GM18951 (cell line): ENCODE measurements at regions not wholly inside any gene's neighbourhood (a gene's known extent, or its start where the extent isn't known, plus 50 kb on each side); places are given as distances from the start of the nearest gene placed in this dataset.
"Not testable (repeated sequence)": the region's sequence is repeated elsewhere in the genome, so short reads cannot be mapped to it uniquely, and the experiment has no call there.

Experiments used
- POLR2A ChIP-seq: IDR thresholded peaks from 4 replicates; pipeline ENCODE4 v1.6.1; 2011; ENCODE audit warnings: mild to moderate bottlenecking; ENCODE audit not compliant: insufficient read length, insufficient read depth; ENCODE audit errors: extremely low read depth
- in situ Hi-C: fragments of 300-500 bp; cut with MboI; formaldehyde crosslinking; loops from one replicate; pipeline ENCODE4 v1.12.0; 2022; ENCODE audit warnings: low sequenced_read_pairs, mixed read lengths, inconsistent platforms; ENCODE audit not compliant: unreplicated experiment

- in situ Hi-C loops, result no loop called here
- no peak for TF ChIP-seq POLR2A
These were observed 113.5 kb upstream of the TOPAZ1 start for GRCh38 chr3:44128057-44128775.

GRCh38 chr3:44130249-44130648, 111.4 kb upstream of the TOPAZ1 start:
- in situ Hi-C loops, result no loop called here
- TF ChIP-seq POLR2A, result no peak

GRCh38 chr3:44132061-44132460, 109.6 kb upstream of the TOPAZ1 start:
- in situ Hi-C loops, result no loop called here
- TF ChIP-seq POLR2A, result no peak

GRCh38 chr3:44132593-44132992, 109.1 kb upstream of the TOPAZ1 start:
- TF ChIP-seq POLR2A, result no peak
- in situ Hi-C loops, result no loop called here

- in situ Hi-C loops, result no loop called here
- no peak for TF ChIP-seq POLR2A
These were observed 105.3 kb upstream of the TOPAZ1 start for GRCh38 chr3:44136421-44136820.

GRCh38 chr3:44146073-44146472, 95.6 kb upstream of the TOPAZ1 start:
- TF ChIP-seq POLR2A, result no peak
- in situ Hi-C loops, result no loop called here

- in situ Hi-C loops, result no loop called here
These were observed 81.9 kb upstream of the TOPAZ1 start for GRCh38 chr3:44159696-44160300.

GRCh38 chr3:44160818-44161217, 80.9 kb upstream of the TOPAZ1 start:
- no peak for TF ChIP-seq POLR2A
- in situ Hi-C loops, result no loop called here

More at GRCh38 chr3:44159696-44160300, 81.9 kb upstream of the TOPAZ1 start:
- no peak for TF ChIP-seq POLR2A

GRCh38 chr3:44171891-44172290, 69.8 kb upstream of the TOPAZ1 start:
- TF ChIP-seq POLR2A, result no peak
- in situ Hi-C loops, result no loop called here

GRCh38 chr3:44172701-44173100, 69.0 kb upstream of the TOPAZ1 start:
- in situ Hi-C loops, result not testable (repeated sequence)

- no peak for TF ChIP-seq POLR2A
- in situ Hi-C loops, result no loop called here
These were observed 68.4 kb upstream of the TOPAZ1 start for GRCh38 chr3:44173263-44173662.

- in situ Hi-C loops, result no loop called here
These were observed 66.6 kb upstream of the TOPAZ1 start for GRCh38 chr3:44175070-44175469.

GRCh38 chr3:44179246-44179645, 62.4 kb upstream of the TOPAZ1 start:
- in situ Hi-C loops, result no loop called here
- TF ChIP-seq POLR2A, result no peak

More at GRCh38 chr3:44175070-44175469, 66.6 kb upstream of the TOPAZ1 start:
- no peak for TF ChIP-seq POLR2A

GRCh38 chr3:44184319-44184953, 57.2 kb upstream of the TOPAZ1 start:
- no peak for TF ChIP-seq POLR2A
- in situ Hi-C loops, result no loop called here
